ENCODE measurements at regions not wholly inside any gene's neighbourhood (a gene's known extent, or its start where the extent isn't known, plus 50 kb on each side); places are given as distances from the start of the nearest gene placed in this dataset.

DNA sequence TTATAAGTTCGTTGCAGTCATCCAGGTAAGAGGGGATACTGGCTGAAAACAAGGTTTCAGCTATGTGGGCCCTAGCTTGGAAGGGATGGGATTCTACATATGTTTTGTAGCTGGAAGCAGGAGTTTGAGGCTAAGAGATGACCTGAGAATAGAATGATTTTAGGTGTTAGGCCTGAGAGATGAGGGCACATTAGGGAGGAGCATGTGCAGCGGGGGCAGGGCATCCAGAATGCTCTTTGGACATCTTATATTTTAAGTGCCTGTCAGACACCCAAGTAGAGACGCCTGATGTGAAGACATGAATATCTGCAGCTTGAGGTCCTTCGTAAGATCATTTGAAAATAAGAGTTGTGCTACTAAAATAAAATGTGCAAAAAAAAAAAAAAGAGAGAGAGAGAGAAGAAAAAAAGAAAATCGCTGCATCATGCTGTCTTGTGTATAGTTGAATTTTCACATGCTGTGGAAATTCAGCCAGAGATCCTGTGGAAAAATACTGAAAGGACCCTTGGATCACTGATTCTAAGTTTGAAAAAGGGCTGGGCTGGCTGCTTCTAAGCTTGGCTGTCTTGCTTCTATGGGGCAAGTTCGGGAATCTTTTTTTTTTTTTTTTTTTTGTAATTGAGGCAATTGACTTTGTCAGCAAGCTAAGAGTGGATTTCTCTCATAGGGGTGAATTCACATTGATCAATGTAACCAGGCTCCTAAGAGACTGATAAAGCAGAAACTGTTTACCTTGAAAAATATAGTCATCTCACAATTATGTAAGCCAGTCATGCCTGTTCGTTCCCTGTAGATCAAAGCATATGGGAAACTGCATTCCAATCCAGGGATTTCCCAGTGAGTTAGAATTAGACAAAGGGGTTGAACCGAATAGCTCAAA is 341.0 kb upstream of the GATB start:
- TF ChIP-seq, protein P1, sequence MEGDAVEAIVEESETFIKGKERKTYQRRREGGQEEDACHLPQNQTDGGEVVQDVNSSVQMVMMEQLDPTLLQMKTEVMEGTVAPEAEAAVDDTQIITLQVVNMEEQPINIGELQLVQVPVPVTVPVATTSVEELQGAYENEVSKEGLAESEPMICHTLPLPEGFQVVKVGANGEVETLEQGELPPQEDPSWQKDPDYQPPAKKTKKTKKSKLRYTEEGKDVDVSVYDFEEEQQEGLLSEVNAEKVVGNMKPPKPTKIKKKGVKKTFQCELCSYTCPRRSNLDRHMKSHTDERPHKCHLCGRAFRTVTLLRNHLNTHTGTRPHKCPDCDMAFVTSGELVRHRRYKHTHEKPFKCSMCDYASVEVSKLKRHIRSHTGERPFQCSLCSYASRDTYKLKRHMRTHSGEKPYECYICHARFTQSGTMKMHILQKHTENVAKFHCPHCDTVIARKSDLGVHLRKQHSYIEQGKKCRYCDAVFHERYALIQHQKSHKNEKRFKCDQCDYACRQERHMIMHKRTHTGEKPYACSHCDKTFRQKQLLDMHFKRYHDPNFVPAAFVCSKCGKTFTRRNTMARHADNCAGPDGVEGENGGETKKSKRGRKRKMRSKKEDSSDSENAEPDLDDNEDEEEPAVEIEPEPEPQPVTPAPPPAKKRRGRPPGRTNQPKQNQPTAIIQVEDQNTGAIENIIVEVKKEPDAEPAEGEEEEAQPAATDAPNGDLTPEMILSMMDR (IDR thresholded peaks at IDR 0.05; ENCODE audit: poor library complexity) = no peak
- TF ChIP-seq EZH2 (IDR thresholded peaks at IDR 0.05; ENCODE audit: borderline replicate concordance) (no peak), EZH2phosphoT487 (IDR thresholded peaks at IDR 0.05; ENCODE audit: low read depth, severe bottlenecking, unreplicated experiment) (no peak)

All from hepatocyte (in vitro differentiated cells).